Caki2 (cell line): ENCODE measurements at regions not wholly inside any gene's neighbourhood (a gene's known extent, or its start where the extent isn't known, plus 50 kb on each side); places are given as distances from the start of the nearest gene placed in this dataset.
"Not testable (repeated sequence)": the region's sequence is repeated elsewhere in the genome, so short reads cannot be mapped to it uniquely, and the experiment has no call there.

ENCODE experiments used
- DNase-seq: peaks from one replicate; pipeline ENCODE4 v3.0.0-alpha.2; 2015; ENCODE audit warnings: low read depth
- in situ Hi-C: cut with HindIII; loops from 2 replicates; pipeline ENCODE4 v1.10.0; 2016; ENCODE audit warnings: low sequenced_read_pairs, low pct_unique_long_range_greater_than_20kb, mixed read lengths

GRCh38 chr5:44756097-44756496 is 52.6 kb upstream of the MRPS30 start:
- in situ Hi-C loops, DNase-seq: not testable (repeated sequence)

GRCh38 chr5:44747396-44747795 is 61.4 kb upstream of the MRPS30 start:
- in situ Hi-C loops: no loop called here
- no peak for DNase-seq

GRCh38 chr5:44740660-44741059 is 68.1 kb upstream of the MRPS30 start:
- in situ Hi-C loops: no loop called here
- DNase-seq: no peak

GRCh38 chr5:44729536-44729935 is 79.2 kb upstream of the MRPS30 start:
- in situ Hi-C loops: no loop called here
- no peak for DNase-seq

GRCh38 chr5:44727100-44727499 is 81.6 kb upstream of the MRPS30 start:
- DNase-seq: no peak
- in situ Hi-C loops: no loop called here

- in situ Hi-C loops: no loop called here
Measured at GRCh38 chr5:44719856-44720255, 88.9 kb upstream of the MRPS30 start.

GRCh38 chr5:44714871-44715561 is 93.7 kb upstream of the MRPS30 start:
- in situ Hi-C loops: no loop called here
- DNase-seq: no peak

More at GRCh38 chr5:44719856-44720255, 88.9 kb upstream of the MRPS30 start:
- DNase-seq: no peak

GRCh38 chr5:44713446-44713845 is 95.3 kb upstream of the MRPS30 start:
- no peak for DNase-seq
- in situ Hi-C loops: no loop called here

GRCh38 chr5:44711901-44712300 is 96.8 kb upstream of the MRPS30 start:
- DNase-seq: no peak
- in situ Hi-C loops: no loop called here

- in situ Hi-C loops: no loop called here
Measured at GRCh38 chr5:44708602-44709001, 100.1 kb upstream of the MRPS30 start.

GRCh38 chr5:44707721-44708120 is 101.0 kb upstream of the MRPS30 start:
- no peak for DNase-seq
- in situ Hi-C loops: no loop called here

More at GRCh38 chr5:44708602-44709001, 100.1 kb upstream of the MRPS30 start:
- no peak for DNase-seq

GRCh38 chr5:44697025-44697424 is 111.7 kb upstream of the MRPS30 start:
- in situ Hi-C loops: no loop called here
- DNase-seq: no peak

GRCh38 chr5:44695259-44695658 is 113.5 kb upstream of the MRPS30 start:
- in situ Hi-C loops: no loop called here
- DNase-seq: no peak

- in situ Hi-C loops: no loop called here
Measured at GRCh38 chr5:44691802-44692201, 116.9 kb upstream of the MRPS30 start.

GRCh38 chr5:44681906-44682305 is 126.8 kb upstream of the MRPS30 start:
- in situ Hi-C loops: no loop called here
- DNase-seq: no peak

More at GRCh38 chr5:44691802-44692201, 116.9 kb upstream of the MRPS30 start:
- DNase-seq: no peak

- DNase-seq: no peak
- in situ Hi-C loops: no loop called here
Measured at GRCh38 chr5:44679214-44679613, 129.5 kb upstream of the MRPS30 start.

GRCh38 chr5:44675296-44675695 is 133.5 kb upstream of the MRPS30 start:
- DNase-seq: no peak
- in situ Hi-C loops: no loop called here

GRCh38 chr5:44674461-44674860 is 134.3 kb upstream of the MRPS30 start:
- in situ Hi-C loops: no loop called here

GRCh38 chr5:44668471-44668870 is 140.3 kb upstream of the MRPS30 start:
- in situ Hi-C loops, DNase-seq: not testable (repeated sequence)

More at GRCh38 chr5:44674461-44674860, 134.3 kb upstream of the MRPS30 start:
- no peak for DNase-seq

- no peak for DNase-seq
- in situ Hi-C loops: no loop called here
Measured at GRCh38 chr5:44665101-44665701, 143.5 kb upstream of the MRPS30 start.
